CD4-positive, alpha-beta T cell treated with Interleukin-17A for 1 hour (primary cell): ENCODE measurements at regions not wholly inside any gene's neighbourhood (a gene's known extent, or its start where the extent isn't known, plus 50 kb on each side); places are given as distances from the start of the nearest gene placed in this dataset.
A peak's percentile ranks its signal among the peaks of the same experiment; 100 is the strongest.
"Not testable (repeated sequence)": the region's sequence is repeated elsewhere in the genome, so short reads cannot be mapped to it uniquely, and the experiment has no call there.

Source experiments
- DNase-seq: peaks from one replicate; pipeline ENCODE4 v3.0.0-alpha.2; 2020

DNA sequence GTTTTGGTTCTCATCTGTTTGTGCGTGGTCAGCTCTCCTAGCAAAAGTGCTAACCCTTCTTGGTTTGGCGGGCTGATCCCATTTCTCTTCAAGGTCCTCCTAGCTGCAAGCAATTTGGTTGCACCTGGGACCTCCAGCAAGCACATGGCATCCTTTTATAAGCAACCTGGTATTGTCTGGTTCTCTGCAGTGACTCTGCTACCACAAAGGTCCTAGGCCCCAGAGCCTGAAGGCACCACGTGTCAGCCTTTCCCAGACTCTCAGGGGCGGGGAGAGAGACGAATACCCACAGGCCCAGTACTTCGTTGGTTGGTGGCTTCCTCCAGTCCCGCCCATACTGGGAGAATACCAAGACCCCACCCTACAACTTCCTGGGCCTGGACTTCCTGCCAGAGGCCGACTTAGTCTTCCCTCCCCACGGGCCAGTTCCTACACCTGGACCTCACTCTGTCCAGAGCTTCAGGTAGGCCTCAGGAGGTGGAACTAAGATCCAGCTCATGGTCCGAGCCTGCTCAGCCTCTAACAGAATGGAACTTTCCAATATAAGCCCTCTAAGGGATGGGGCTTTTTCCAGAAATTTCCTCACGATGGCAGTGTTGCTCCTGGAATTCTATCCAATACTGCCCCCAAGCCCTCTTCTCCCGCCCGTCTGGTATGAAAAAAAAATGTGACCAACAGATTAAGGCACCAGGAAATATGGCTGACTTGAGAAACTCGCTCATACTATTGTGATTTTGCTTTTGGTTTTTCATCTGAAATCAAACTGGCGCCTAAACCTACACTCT lies 192.5 kb upstream of the STK26 start:
- peak; percentile 72 for DNase-seq

DNA sequence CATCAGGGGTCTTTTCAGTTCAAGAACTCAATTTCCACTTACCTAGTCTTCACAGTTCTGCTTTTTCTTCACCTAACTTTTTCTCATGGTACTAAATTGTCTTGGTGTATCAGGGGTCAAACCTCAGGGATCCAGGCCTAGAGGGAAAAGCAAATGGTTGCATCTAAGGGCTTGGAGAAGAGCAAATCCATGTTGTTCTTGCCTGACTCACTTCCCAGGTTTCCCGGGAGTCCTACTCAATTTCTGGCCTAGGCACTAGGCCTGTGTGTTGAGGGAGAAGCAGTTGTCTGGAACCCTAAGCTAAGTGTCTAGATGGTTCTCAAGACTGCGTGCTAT lies 191.9 kb upstream of the STK26 start:
- DNase-seq = no peak

DNA sequence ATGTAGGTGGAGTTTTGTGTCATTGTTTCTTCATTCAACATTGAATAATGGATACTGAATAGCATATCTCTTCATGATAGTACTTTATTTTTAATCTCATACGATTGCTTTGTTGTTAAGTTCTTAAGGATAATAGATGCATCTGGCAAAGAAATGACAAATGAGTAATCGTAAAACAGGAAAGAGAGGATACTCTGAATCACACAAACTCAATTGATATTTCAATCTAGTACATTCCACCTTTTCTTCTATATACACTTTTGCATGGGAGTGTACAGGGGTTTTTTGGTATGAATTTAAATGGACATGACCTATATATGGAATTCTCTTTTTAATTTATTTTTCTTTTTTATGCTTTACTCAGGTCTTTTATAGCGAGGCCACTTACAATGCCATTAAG lies 186.9 kb upstream of the STK26 start:
- DNase-seq = no peak

DNA sequence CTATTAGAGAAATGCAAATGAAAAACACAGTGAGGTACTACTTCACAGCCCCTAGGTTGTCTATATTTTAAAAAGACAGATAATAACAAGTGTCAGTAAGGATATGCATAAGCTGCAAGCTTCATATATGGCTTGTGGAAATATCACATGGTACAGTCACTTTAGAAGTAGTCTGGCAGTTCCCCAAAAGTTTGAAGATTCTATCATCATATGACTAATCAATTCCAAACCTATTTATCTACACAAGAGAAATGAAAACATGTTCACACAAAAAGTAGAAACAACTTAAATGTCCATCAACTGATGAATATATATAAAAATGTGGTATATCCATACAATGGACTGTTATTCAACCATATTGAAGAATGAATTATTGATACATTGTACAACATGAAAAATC lies 185.8 kb upstream of the STK26 start:
- no peak for DNase-seq

DNA sequence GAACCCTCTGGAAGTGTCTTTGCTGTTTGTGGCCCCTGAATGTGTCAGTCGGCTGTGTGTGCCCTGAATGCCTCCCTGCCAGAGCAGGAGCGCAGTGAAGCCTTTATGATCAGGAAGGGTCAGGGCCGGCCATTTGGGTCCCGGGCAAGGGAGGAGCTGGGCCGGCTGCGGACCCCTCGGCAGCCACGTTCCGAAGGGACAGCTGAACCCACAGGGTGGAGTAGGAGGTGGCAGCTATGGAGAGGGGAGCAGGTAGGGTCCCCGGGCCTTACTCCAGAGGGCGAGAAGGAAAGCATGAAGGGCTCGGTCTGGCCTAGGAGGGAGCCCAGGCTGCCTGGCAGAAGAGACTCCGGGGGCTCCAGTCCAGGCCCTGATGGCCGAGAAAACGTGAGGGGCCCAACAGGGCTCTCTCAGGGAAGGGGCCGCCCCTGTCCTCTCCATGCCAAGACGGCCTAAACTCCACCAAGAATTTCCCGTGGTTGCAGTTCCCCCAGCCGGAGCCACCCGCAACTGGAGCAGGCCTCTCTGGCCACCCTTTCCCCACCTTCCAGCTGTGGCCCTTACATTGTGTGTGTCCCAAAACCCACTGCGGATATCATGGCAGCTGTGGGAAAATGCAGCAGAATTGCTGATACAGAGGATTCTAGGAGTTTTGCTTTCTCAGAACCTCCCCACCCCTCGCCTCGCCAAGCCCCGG lies 182.2 kb upstream of the STK26 start:
- no peak for DNase-seq

DNA sequence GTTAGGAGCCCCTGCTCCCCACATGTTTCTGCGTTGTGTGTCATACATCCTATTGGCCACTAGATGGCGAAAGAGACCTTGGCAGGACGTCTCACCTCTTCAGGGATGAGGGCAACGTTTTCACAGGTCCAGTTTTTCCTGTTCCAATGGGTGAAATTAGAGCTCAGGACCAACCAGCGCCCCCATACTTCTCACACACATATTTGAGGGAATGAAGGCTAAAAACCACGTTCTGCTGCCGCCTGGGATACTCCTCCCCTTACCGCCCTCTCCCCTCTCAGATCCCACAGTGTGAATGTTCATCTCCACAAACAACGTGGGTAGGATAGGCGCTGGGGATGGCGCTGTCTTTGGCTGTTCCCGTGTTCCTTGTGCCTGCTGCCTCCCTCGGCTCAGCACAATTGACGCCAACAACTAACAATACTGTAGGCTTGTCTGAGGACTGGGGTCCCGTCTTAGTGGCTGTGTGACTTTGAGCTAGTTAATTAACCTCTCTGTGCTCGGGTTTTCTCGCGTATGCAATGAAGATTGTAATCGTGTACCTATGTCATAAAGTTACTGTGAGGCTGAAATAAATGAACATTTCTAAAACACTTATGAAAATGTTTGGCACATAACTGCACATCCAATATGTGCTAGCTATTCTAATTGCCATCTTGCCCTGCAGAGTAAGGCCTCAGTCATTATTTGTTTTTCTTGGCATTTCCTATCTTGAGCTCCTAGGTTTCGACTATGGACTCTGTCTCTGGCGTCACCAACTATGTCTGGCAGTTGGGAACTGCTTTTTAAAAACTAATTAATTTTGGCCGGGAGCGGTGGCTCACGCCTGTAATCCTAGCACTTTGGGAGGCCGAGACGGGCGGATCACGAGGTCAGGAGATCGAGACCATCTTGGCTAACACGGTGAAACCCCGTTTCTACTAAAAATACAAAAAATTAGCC lies 181.3 kb upstream of the STK26 start:
- DNase-seq = peak; percentile 61

DNA sequence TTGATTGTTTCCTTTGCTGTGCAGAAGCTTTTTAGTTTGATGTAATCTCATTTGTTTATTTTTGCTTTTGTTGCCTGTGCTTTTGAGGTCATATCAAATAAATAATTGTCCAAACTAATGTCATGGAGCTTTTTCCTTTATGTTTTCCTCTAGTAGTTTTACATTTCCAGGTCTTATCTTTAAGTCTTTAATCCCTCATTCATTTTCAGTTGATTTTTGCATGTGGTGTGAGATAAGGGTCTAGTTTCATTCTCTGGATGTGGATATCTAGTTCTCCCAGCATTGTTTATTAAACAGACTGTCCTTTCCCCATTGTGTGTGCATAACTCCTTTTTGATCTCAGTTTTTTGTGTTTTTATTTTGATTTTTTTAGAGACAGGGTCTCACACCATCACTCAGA lies 179.1 kb upstream of the STK26 start:
- no peak for DNase-seq

DNA sequence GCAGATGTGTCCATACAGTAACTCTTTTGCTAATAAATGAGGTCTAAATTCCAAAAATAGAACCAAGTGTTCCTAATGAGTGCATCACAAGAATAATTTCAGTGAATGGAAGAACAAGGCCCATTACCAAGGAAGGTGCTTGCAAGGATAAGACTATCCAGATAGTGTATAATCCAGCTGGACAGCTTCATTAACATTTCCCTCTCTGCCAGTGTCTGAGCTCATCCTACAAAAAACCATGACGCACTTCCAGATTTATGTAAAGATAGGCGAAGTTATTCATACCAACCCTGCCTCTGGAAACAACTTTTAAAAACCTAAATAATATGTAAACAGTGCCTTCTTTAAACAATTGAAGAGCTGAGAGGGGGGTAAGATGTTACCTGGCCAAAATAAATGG lies 177.9 kb upstream of the STK26 start:
- no peak for DNase-seq

DNA sequence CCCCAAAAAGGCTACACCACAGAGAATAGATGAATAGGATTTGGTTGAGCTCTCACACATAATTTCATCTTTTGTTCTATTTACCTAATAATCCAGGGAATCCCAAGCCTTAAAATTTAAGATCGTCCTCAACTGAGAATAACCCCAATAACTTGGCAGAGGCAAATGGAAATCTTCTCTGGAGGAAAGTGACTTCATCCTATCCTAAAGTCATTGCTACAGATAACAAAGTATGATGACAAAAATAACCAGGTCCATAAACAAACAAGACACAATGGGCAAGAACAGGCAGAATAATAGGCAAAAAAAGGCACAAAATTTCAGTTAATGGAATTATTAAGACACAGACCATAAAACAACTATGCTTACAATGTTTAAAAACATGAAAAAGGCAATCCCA lies 177.3 kb upstream of the STK26 start:
- no peak for DNase-seq

DNA sequence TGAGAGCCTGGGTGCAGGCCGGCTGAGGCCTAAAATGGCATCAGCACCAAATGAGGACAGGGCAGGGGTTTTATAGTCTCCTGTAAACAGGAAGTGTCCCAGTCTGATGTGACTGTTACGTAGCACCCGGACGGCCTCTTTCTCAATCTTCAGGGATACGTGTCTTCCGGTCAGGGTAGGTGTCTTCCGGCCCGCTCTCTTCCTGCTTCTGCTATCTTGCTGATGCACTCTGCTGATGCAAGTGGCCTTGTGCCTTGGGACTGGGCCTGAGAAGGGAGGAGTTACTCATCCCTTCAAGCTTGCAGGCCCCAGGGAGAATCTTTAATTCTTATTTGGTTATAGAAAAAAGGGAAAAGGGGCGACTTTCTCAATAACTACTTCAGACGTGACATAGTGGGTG lies 172.1 kb upstream of the STK26 start:
- not testable (repeated sequence) for DNase-seq

DNA sequence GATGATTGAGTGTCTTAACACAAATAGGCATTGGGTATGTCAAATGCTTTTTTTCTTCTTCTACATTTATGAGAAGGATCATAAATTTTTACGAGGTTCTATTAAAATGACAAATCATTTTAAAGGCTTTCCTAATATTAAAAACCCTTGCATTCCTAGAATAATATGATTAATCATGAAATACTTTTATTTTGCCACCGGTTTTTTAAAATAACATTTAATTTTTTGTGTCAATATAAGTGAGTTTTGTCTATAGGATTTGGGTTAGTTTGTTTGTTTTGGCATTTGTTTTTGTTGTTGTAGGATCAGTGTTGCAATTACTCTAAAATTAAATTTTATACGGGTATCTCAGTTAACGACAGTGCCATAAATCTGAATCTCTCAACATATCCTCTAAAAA lies 169.7 kb upstream of the STK26 start:
- no peak for DNase-seq

DNA sequence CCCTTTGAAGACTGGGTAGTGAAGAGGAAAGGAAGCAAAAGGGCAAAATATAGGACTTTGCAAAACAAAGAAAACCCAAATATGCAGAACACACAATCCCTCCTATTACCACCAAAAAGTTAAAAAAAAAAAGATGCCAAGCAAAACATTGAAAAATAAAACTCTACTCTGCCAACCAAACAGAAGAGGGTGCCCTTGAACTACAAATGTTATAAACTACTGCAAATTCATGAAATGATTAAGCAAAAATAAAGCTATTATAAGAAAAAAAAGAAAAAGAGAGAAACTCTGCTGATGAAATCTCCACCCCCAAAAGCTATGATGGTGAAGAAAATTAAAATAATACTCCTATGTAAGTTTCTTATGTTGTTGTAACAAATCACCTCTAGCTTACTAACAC lies 168.5 kb upstream of the STK26 start:
- peak; percentile 38 for DNase-seq

DNA sequence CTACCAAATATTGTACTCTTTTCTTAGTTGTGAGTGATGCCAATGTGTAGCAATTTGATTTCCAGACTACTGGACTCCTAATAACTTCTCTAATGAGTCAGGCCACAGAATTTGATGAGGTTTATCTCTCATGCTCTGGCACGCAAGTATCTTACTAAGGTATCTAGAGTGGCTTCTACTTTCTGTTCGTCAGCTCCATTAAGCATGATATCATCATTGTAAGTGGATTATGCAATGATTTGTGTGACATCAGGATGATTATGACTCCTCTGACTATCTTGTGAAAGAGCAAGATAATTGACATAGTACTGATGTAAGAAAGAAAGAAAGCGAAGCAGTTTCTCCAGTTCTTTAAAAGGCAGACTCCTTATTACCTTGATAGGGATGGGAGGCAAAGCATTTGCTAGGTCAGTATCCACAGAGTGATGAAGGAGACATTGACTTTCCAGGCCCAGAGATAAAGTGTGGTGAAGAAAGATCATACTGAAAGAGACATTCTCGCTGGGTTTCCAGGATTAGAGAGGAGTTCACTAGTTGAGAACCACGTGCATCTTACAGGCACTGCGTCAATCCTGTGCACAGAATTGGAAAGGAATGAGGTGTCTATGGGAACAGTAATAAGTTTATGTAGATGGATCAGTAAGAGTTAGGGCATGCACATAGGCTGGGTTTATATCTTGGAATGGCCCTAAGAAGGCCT lies 161.9 kb upstream of the STK26 start:
- no peak for DNase-seq

DNA sequence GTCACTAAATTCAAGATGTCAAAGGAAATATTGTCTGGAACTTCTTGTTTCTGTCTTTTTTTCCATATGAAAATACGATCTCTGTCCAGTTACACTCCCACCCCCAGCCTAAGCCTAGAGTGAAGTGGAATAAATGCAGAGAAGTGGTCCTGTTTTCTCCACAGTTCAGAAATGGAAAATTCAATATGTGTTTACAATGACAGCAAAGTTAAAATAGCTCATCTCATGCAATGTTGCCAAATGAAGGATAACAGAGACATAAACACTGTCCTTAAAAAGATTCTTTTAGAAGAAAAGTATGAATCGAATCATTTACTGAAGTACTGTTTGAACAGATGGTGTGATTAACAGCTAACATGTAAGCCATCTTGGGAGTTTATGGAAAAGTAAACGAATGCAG lies 160.8 kb upstream of the STK26 start:
- DNase-seq = no peak

DNA sequence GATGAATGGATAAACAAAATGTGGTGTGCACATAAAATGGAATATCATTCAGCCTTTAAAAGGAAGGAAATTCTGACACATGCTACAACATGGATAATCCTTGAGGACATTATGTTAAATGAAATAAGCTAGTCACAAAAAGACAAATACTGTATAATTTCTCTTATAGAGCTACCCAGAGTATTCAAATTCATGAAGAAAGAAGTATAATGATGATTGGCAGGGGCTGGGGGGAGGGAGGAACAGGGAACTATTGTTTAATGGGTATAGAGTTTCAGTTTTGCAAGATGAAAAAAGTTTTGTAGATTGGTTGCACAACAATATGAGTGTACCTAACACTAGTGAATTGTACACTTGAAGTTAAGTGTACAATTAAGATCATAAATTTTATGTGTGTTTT lies 153.9 kb upstream of the STK26 start:
- no peak for DNase-seq

DNA sequence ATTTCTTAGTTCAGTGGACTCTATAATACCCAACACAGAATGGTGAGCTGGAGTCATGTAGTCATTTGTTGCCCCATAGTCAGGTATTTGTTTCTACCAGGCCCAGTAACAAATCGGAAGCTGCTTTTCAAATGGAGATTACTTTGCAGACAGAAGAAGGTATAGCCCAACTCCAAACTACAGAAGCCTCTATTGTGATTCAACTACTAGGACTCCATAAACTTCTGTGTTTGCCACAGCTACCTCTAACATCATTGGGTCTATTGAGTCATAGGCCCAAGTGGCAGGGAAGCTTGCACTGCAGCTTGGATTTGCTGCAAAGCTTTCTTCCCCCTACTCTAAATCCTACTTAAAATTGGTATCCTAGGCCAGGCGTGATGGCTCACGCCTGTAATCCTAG lies 148.8 kb upstream of the STK26 start:
- no peak for DNase-seq

DNA sequence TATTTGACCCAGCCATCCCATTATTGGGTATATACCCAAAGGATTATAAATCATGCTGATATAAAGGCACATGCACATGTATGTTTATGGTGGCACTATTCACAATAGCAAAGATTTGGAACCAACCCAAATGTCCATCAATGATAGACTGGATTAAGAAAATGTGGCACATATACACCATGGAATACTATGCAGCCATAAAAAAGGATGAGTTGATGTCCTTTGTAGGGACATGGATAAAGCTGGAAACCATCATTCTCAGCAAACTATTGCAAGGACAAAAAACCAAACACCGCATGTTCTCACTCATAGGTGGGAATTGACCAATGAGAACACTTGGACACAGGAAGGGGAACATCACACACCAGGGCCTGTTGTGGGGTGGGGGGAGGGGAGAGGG lies 147.3 kb upstream of the STK26 start:
- not testable (repeated sequence) for DNase-seq

DNA sequence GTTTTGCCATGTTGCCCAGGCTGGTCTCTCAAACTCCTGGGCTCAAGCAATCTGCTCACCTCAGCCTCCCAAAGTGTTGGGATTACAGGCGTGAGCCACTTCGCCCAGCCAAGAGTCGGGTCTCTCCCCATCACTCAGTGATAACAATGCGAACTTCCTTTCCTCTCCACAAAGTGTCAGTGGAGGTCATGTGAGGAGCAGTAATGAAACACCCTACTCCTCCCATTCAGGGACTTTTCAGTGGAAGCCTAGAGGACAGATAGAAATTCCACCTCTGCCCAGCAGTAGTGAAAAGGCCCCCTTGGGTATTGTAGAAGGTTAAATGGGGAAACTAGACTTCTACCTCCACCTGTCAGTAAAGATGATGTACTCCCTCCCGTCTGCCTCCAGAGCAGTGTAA lies 141.9 kb upstream of the STK26 start:
- no peak for DNase-seq

DNA sequence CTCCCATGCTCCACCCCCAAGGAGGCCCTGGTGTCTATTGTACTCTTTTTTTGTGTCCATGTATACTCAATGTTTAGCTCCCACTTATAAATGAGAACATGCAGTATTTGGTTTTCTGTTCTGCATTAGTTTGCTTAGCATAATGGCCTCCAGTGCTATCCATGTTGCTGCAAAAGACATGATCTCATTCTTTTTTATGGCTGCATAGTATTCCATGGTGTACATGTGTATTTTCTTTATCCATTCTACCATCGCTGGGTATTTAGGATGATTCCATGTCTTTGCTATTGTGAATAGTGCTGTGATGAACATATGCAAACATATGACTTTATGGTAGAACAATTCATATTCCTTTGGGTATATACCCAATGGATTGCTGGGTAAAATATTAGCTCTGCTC lies 138.1 kb upstream of the STK26 start:
- DNase-seq = not testable (repeated sequence)

DNA sequence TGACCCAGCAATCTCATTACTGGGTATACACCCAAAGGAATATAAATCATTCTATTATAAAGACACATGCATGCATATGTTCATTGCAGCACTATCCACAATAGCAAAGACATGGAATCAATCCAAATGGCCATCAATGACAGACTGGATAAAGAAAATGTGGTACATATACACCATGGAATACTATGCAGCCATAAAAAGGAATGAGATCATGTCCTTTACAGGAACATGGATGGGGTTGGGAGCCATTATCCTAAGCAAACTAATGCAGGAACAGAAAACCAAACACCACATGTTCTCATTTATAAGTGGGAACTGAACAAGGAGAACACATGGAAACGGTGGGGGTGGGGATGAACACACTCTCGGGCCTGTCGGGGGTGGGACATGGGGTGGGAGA lies 129.2 kb upstream of the STK26 start:
- DNase-seq = not testable (repeated sequence)

DNA sequence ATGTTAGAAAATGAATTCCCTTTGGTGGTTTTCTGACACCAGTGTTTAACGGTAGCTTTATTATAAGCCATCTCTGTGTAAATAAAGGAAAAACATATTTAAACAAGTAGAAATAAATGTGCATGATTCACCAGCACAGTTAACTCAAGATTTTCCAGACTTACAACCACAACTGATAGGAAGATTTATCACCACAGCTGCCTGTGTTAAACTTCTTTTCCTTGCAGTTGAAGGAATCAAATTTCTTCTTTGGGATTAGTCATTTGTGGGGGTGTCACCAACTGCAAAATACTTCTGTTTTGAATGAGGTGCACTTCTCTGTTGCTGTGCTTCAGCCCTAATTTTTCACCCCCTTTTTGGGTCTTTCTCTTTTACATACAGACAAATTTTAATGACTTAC lies 128.1 kb upstream of the STK26 start:
- DNase-seq = no peak

DNA sequence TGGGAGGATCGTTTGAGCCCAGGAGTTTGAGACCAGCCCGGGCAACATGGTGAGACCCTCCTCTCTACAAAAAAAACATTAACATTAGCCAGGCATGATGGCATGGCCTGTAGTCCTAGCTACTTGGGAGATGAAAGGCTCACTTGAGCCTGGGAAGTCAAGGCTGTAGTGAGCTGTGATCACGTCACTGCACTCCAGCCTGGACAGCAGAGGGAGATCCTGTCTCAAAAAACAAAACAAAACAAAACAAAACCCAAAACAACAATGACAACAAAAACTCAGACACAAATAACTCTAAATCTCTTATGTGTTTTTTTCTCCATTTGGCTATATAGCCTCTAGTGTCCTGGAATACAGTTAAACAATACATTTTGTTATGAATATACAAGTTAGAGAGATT lies 127.3 kb upstream of the STK26 start:
- DNase-seq = no peak

DNA sequence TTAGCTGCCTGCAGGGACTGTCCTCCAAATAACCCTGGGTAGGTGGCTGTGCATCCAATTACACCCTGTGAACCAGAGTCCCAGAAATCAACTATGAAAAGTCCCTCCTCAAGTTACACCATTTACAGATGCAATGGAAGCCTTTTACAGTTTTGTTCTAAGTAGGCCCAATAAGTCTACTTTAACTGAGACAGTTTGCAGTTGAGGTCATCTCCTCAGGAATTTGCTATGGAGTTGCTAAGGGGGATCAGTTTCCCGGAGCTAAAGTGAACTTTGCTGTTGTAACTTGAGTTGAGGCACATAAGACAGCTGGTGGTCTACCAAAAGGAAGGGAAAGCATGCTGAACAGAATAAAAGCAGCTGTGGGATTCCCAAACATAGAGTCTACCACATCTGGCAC lies 121.6 kb upstream of the STK26 start:
- no peak for DNase-seq
